Right kidney (tissue), 1 donor: ENCODE measurements at regions not wholly inside any gene's neighbourhood (a gene's known extent, or its start where the extent isn't known, plus 50 kb on each side); places are given as distances from the start of the nearest gene placed in this dataset.

ENCODE experiments used
- DNase-seq: peaks from one replicate; pipeline ENCODE4 v3.0.0-alpha.2; 2016

- no peak for DNase-seq
Observed at GRCh38 chr20:42020316-42020715, 402.1 kb upstream of the CHD6 start.

- DNase-seq: no peak
Observed at GRCh38 chr20:42018979-42019378, 400.8 kb upstream of the CHD6 start.

- DNase-seq: no peak
Observed at GRCh38 chr20:42010090-42010489, 391.9 kb upstream of the CHD6 start.

- no peak for DNase-seq
Observed at GRCh38 chr20:42007251-42007650, 389.1 kb upstream of the CHD6 start.

GRCh38 chr20:42005211-42005610 lies 387.0 kb upstream of the CHD6 start:
- DNase-seq: no peak

GRCh38 chr20:42003380-42003779 lies 385.2 kb upstream of the CHD6 start:
- DNase-seq: no peak

GRCh38 chr20:41998539-41999341 lies 380.6 kb upstream of the CHD6 start:
- DNase-seq: no peak

- DNase-seq: no peak
Observed at GRCh38 chr20:41996951-41997350, 378.8 kb upstream of the CHD6 start.

GRCh38 chr20:41992481-41992880 lies 374.3 kb upstream of the CHD6 start:
- DNase-seq: no peak

- DNase-seq: no peak
Observed at GRCh38 chr20:41991412-41991811, 373.2 kb upstream of the CHD6 start.

GRCh38 chr20:41989935-41990635 lies 371.9 kb upstream of the CHD6 start:
- peak; percentile 2 for DNase-seq

GRCh38 chr20:41989039-41989679 lies 371.0 kb upstream of the CHD6 start:
- DNase-seq: no peak

GRCh38 chr20:41984031-41984430 lies 365.9 kb upstream of the CHD6 start:
- no peak for DNase-seq

GRCh38 chr20:41983159-41983558 lies 365.0 kb upstream of the CHD6 start:
- no peak for DNase-seq

GRCh38 chr20:41981746-41982145 lies 363.6 kb upstream of the CHD6 start:
- no peak for DNase-seq

- DNase-seq: no peak
Observed at GRCh38 chr20:41978875-41979274, 360.7 kb upstream of the CHD6 start.

- no peak for DNase-seq
Observed at GRCh38 chr20:41978246-41978790, 360.1 kb upstream of the CHD6 start.

- no peak for DNase-seq
Observed at GRCh38 chr20:41969656-41970055, 351.5 kb upstream of the CHD6 start.

- DNase-seq: no peak
Observed at GRCh38 chr20:41960166-41960565, 342.0 kb upstream of the CHD6 start.

- DNase-seq: no peak
Observed at GRCh38 chr20:41958391-41958790, 340.2 kb upstream of the CHD6 start.

GRCh38 chr20:41956338-41957074 lies 338.3 kb upstream of the CHD6 start:
- DNase-seq: no peak

- DNase-seq: no peak
Observed at GRCh38 chr20:41952166-41952565, 334.0 kb upstream of the CHD6 start.
